Inflammatory macrophage (primary cell): ENCODE measurements at regions not wholly inside any gene's neighbourhood (a gene's known extent, or its start where the extent isn't known, plus 50 kb on each side); places are given as distances from the start of the nearest gene placed in this dataset.
A peak's percentile ranks its signal among the peaks of the same experiment; 100 is the strongest.
"Not testable (repeated sequence)": the region's sequence is repeated elsewhere in the genome, so short reads cannot be mapped to it uniquely, and the experiment has no call there.

Source experiments
- DNase-seq, 2 donors: peaks; one replicate each; pipeline ENCODE4 v3.0.0-alpha.2; 2020 to 2022

GRCh38 chr4:101730291-101731117 lies 60.0 kb upstream of the BANK1 start:
- DNase-seq, result peak; percentile 51 to 71

DNA sequence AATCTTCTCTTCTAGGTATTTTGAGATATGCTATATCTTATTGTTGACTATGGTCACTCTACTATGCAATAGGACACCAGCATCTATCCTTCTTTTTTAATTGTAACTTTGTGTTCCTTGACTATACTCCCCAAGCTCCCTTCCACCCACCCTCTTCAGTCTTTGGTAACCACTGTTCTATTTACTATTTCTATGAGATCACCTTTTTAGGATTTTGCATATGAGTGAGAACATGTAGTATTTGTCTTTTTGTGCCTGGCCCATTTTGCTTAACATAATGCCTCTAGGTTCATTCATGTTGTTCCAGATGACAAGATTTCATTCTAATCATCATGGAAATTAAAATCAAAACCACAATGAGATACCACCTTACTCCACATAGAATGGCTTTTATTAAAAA lies 63.3 kb upstream of the BANK1 start:
- DNase-seq, result no peak

GRCh38 chr4:101724093-101724492 lies 66.4 kb upstream of the BANK1 start:
- DNase-seq, result no peak

DNA sequence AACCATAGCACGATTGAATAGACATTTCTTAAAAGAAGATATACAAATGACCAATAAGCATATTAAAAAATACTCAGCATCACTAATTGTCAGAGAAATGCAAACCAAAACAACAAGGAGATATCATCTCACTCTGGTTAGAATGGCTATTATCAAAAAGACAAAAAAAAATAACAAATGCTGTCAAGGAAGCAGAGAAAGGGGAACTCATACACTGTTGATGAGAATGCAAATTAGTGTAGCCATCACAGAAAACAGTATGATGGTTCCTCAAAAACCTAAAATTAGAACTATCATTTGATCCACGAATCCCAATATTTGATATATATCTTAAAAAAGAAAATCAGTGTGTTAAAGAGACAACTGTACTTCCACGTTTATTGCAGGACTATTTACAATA lies 71.7 kb upstream of the BANK1 start:
- no peak for DNase-seq

- DNase-seq, result no peak
Measured at GRCh38 chr4:101711590-101712260, 78.8 kb upstream of the BANK1 start.

- DNase-seq, result peak; percentile 55 to 62
Measured at GRCh38 chr4:101710806-101711205, 79.7 kb upstream of the BANK1 start.

DNA sequence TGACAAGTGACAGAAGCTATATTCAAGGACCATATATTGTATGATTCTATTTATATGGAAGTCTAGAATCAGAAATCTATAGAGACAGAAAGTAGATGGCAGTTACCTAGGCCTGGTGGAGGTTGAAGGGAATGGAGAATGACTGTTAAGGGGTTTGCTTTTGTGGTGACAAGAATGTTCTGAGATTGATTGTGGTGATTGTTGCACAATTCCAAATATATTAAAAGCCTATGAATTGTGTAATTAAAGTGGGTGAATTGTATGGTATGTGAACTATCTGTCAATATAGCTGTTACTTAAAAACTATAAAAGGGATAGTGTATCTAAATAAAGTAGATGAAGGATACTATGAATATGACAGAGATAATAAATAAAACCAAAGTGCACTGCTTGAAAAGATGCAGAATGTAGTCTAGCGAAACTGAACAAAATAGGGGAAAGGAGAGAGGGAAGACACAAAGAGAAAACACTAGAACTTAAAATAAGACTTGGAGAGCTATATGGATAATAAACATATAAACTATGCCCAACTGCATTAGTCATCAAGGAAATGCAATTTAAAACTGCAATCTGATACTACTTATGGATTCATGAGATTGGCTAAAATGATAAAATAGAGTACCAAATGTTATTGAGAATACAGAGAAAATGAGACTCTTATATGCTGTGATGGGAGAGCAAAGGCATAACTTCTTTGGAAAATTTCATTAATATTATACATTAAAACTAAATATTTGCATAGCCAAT lies 82.1 kb upstream of the BANK1 start:
- DNase-seq, result no peak

GRCh38 chr4:101707596-101707995 lies 82.9 kb upstream of the BANK1 start:
- DNase-seq, result no peak

- DNase-seq, result no peak
Measured at GRCh38 chr4:101706535-101707057, 83.9 kb upstream of the BANK1 start.

GRCh38 chr4:101701551-101701950 lies 89.0 kb upstream of the BANK1 start:
- DNase-seq, result no peak

DNA sequence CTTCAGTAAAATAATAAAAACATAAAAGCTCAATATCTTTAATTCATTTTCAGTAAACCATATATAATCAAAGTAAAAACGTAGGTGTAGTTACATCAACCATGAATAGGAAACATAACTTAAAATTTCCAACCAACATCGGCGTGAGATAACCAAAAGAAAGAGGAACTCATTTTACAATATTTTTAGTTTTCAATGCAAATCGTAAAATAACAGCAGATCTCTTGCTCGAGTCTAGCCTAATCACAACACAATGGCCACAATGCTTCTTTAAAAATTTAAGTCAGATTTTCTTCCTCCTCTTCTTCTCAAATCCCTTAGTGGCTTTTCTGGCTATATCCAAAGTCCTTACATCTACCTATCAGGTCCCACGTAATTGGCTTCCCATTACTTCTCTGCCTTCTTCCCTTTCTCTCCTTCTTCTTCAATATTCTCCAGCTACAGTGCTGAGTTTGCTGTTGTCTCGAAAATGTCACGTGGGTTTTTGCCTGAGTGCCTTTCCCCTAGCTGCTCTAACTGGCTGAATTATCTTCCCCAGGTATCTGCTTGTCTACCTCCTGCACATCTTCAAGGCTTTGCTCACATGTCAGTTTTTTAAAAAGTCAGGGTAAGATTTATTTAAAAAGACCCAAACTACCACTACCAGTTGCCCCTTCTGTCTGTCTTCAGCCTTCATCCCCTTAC lies 90.9 kb upstream of the BANK1 start:
- no peak for DNase-seq

- DNase-seq, result no peak
Measured at GRCh38 chr4:101697266-101697665, 93.3 kb upstream of the BANK1 start.

GRCh38 chr4:101696276-101697010 lies 94.1 kb upstream of the BANK1 start:
- no peak for DNase-seq

- no peak for DNase-seq
Measured at GRCh38 chr4:101695176-101695575, 95.4 kb upstream of the BANK1 start.

DNA sequence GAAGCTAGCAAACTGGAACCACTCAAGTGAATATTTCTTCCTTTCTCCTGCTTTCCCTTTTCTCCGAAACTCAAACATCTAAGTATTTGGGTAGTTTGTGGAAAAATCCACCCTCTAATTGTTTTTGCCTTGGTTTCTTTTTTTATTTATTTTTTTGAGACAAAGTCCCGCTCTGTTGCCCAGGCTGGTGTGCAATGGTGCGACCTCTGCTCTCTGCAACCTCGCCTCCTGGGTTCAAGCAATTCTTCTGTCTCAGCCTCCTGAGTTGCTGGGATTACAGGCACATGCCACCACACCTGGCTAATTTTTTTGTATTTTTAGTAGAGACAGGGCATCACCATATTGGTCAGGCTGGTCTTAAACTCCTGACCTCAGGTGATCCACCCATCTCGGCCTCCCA lies 96.1 kb upstream of the BANK1 start:
- DNase-seq, result not testable (repeated sequence)

DNA sequence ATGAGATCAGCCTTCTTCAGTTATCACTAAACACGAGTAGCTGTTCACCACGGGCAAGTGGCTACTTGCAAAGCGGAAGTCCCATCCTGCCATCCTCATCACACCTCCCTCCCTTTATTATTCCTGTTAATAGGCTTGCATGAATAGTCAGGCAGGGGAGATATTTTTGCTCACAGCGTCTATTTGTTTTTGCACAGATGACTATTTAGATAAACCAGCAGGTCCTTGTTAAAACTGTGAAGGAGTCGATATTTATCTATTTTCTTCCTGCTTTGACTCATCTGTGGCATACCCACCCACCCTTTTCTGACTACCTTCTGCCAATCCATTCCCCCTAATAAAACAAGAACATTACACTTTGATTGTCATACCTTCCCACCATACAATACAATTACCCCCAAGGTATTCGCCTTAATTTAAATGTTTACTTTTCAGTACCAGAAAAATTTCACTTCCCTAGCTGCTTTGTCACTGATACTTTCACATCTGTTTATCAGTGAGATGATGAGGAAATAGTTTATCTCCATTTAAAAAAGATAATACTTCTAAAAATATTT lies 96.6 kb upstream of the BANK1 start:
- no peak for DNase-seq

- DNase-seq, result no peak
Measured at GRCh38 chr4:101689220-101689619, 101.3 kb upstream of the BANK1 start.

DNA sequence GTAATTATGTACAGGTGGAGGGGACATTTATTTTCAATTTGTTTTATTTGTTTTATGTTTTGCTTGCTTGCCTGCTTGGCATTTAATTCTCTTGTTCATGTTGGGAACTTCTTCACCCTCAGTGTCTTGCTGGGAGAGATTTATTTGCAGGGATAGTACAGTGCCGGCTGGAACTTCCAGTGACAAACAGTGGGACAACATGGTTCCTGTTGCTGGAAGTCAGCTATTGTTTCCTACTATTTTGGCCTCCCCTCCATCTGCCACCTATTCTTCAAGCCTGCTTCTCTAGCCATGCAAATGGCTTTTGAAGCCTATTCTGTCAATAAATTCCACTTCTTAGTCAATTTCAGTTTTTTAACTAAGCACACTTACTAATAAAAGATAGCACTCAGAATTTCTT lies 105.4 kb upstream of the BANK1 start:
- no peak for DNase-seq

DNA sequence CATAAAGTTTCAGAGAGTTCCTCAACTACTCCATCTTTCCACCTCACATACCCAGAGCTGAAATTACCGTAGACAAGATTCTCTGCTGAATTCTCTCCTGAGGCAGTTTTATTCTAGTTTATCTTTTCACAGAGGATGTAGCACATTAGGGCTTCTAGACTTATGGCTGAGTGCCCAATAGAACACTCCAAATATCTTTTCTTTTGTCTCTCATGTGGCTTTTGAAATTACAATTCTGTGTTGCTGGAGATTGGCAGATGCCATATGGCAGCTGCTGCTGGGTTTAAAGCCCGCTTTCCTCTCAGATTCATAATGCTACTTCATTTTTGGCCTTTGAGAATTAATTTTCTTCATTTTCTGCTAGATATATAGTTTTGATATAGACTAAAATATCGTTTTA lies 107.6 kb upstream of the BANK1 start:
- DNase-seq, result no peak

- no peak for DNase-seq
Measured at GRCh38 chr4:101678180-101678579, 112.3 kb upstream of the BANK1 start.

GRCh38 chr4:101670897-101671296 lies 119.6 kb upstream of the BANK1 start:
- DNase-seq, result no peak

DNA sequence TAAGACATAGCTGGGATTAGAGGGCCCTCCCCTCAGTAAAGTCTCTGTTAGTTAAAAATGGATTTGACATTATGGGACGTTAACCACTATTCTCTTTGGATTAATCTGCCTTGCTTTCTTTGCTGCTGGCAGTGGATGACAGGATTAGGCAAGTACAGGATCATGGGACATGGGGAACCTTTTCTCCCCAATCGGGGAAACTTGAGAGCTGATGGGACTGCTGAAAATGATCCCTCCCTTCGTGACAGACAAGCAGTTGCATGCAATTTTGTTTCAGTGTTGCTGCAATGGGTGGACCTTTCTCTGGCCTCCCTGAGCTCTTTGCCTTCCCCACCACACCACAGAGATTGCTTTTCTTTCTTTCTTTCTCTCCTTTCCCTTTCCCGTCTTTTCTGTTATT lies 120.2 kb upstream of the BANK1 start:
- DNase-seq, result no peak
